H54 (cell line): ENCODE measurements at regions not wholly inside any gene's neighbourhood (a gene's known extent, or its start where the extent isn't known, plus 50 kb on each side); places are given as distances from the start of the nearest gene placed in this dataset.
"Not testable (repeated sequence)": the region's sequence is repeated elsewhere in the genome, so short reads cannot be mapped to it uniquely, and the experiment has no call there.

Experiments
- DNase-seq: peaks from one replicate; pipeline ENCODE4 v3.0.0; 2011; ENCODE audit warnings: low spot score, mixed read lengths; ENCODE audit not compliant: insufficient read length
- FAIRE-seq: peaks from 3 replicates; lab custom pipeline; 2011; peaks lifted over from hg19 to GRCh38; lab: Jason Lieb, UNC
- POLR2A ChIP-seq: IDR thresholded peaks from 2 replicates; pipeline ENCODE4 v1.6.1; 2011; ENCODE audit warnings: low read depth, mild to moderate bottlenecking, low read length

DNA sequence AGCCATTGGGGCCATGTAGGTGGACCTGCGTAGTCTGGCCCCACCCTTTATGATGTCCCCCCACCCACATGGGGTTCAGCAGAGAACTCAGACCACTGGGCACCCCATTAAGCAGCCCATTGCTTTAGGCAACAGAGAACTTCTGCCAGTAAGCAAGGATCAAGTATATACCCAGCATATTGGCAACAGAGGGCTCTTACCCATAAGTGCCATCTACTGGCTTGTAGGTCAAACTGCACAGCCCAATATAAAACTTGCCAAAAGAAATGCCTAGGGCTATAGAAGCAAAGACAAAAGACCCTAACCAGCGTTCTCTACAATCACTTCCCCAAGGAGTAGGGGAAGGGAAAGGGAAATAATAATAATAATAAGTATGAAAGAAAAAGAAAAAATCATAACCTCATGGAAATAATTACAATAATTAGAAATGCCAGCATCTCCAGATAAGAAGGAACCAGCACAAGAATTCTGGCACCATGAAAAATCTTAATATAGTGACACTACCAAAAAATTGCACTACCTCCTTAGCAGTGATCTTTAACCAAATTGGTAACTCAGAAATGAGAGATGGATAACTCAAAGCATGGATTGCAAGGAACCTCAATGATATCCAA is 1090.7 kb downstream of the FAT4 start:
- FAIRE-seq (no peak), DNase-seq (no peak)
- no peak for TF ChIP-seq POLR2A

DNA sequence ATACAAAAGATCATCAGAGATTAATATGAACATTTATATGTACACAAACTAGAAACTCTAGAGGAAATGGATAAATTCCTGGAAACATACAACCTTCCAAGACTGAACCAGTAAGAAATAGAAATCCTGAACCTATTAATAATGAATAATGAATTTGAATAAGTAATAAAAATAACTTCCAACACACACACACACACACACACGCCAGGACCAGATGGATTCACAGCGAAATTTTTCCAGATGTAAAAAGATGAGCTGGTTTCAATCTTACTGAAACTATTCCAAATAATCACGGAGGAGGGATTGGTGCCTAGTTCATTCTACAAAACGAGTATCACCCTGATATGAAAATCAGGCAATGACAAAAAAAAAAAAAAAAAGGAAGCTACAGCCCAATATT is 1095.0 kb downstream of the FAT4 start:
- FAIRE-seq: no peak
- TF ChIP-seq POLR2A: no peak
- DNase-seq: no peak

DNA sequence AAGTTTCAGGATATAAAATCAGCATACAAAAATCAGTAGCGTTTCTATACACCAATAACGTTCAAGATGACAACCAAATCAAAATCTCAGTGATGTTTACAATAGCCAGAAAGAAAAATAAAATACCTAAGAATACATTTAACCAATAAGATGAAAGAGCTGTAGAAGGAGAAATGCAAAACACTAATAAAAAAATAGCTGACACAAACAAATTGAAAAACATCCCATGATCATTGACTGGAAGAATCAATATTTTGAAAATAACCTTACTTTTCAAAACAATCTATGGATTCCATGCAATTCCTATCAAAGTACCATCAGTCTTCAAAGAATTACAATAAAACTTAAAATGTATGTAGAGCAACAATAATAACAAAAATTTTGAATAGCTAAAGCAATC is 1096.3 kb downstream of the FAT4 start:
- FAIRE-seq (no peak), DNase-seq (no peak)
- TF ChIP-seq POLR2A: no peak

DNA sequence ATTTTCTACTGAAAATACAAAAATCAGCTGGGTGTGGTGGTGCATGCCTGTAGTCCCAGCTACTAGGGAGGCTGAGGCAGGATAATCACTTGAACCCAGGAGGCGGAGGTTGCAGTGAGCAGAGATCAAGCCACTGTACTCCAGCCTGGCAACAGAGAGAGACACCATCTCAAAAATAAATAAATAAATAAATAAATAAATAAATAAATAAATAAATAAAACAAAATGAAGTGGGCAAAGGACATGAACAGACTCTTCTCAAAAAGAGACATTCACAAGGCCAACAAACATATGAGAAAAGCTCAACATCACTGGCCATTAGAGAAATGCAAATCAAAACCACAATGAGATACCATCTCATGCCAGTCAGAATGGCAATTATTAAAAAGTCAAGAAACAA is 1097.6 kb downstream of the FAT4 start:
- not testable (repeated sequence) for DNase-seq, FAIRE-seq

DNA sequence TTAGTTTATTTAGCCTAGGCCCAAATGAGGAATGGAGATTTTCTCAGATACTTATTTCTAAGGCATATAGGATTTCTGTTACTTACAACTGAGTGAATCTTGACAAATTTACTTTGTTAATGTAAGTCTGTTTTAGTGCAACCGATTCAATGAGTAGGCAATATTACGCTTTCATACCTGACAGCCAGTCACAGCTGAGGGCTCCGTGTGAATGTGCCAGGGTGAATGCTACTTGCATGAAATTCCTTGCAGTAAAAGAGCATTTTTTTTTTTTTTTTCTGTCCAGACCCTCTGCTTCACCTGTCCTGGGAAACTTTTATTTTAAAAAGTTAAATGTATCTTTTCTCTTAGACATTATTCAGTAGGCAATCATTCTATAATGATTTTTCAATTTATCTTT is 1100.0 kb downstream of the FAT4 start:
- DNase-seq (no peak), FAIRE-seq (no peak)
- TF ChIP-seq POLR2A: no peak

DNA sequence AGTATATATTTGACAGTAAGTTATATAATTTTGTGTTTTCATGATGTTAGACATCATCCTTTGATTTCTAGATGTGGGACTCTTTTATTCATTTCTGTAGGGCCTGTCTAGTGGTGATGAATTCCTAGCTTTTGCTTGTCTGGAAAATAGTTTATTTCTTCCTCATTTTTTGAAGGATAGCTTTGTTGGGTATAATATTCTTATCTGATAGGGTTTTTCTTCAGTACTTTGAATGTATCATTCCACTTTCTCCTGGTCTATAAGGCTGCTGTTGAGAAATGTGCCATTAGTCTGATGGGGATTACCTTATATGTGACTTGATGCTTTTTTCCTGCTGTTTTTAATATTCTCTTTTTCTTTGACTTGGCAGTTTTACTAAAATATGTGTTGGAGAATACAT is 1104.5 kb downstream of the FAT4 start:
- no peak for FAIRE-seq
- TF ChIP-seq POLR2A: no peak

DNA sequence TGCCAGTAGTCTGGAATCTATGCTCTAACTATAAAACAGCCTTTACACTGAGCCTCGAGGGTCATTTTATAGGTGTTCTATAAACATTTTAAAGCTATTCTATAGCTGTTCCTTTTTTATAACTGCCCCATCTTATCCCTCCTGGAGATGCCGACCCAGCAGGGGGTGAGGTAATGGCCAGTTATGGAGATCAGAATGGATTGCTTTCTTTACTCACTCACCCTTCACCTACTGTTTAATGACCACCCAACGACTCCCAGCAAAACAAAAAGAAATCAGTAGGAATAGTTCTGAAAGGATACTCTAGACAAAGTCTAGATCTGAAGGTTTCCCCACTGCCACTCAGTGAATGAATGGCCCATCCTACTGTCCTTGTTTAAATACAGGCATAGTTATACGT is 1113.1 kb downstream of the FAT4 start:
- no peak for TF ChIP-seq POLR2A
- DNase-seq (no peak), FAIRE-seq (no peak)

More for the DNA sequence above, 1104.5 kb downstream of the FAT4 start:
- DNase-seq: no peak

DNA sequence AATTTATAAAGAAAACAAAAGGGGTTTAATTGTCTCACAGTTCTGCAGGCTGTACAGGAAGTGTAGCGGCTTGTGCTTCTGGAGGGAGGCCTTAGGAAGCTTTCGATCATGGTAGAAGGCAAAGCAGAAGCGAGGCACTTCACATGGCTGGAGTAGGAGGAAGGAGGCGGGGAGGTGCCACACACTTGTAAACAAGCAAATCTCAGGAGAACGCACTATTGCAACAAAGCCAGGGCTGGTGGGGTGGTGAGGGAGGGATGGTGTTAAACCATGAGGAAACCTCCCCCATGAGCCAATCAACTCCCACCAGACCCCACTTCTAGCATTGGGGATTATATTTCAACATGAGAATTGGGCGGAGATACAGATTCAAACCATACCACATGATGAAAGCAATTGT is 1116.3 kb downstream of the FAT4 start:
- FAIRE-seq: no peak
- DNase-seq: no peak
- no peak for TF ChIP-seq POLR2A

DNA sequence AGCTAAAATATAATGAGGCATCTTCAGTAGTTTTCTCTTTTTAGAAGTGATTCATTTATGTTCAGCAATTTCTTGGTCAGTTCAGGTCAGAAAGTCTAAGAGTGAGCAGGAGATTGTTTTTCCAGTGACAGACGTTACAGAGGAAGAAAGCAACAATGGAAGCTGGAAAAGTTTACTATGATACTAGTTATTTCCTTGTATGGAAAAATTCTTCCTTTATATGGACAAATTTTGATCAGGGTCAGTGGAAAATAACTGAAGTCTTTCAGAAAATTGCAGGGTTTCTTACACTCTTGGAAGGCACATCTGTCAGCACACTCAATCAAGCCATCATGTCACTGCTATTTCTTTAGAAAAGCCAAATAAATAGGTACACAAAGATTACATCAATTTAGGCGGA is 1120.7 kb downstream of the FAT4 start:
- no peak for FAIRE-seq
- TF ChIP-seq POLR2A: no peak

DNA sequence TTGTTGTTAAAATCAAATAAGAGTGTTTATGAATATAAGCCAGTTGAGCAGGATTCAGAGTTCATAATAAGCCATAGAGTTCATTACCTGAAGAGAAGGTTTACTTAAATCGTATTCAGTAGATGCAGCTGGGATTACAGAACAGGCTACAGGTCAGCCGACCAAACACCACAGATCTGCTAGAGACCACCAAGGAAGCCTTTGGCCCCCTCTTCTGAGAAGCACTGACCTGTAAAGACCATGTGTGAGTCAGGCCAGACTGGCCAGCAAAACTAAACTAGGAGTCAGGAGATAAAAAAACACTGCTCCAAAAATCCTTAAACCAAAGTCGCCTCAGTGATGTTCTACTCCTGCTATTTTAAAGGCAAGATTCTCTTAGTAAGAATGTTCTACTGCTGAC is 1125.5 kb downstream of the FAT4 start:
- TF ChIP-seq POLR2A: no peak
- DNase-seq (no peak), FAIRE-seq (no peak)

More for the DNA sequence above, 1120.7 kb downstream of the FAT4 start:
- no peak for DNase-seq

DNA sequence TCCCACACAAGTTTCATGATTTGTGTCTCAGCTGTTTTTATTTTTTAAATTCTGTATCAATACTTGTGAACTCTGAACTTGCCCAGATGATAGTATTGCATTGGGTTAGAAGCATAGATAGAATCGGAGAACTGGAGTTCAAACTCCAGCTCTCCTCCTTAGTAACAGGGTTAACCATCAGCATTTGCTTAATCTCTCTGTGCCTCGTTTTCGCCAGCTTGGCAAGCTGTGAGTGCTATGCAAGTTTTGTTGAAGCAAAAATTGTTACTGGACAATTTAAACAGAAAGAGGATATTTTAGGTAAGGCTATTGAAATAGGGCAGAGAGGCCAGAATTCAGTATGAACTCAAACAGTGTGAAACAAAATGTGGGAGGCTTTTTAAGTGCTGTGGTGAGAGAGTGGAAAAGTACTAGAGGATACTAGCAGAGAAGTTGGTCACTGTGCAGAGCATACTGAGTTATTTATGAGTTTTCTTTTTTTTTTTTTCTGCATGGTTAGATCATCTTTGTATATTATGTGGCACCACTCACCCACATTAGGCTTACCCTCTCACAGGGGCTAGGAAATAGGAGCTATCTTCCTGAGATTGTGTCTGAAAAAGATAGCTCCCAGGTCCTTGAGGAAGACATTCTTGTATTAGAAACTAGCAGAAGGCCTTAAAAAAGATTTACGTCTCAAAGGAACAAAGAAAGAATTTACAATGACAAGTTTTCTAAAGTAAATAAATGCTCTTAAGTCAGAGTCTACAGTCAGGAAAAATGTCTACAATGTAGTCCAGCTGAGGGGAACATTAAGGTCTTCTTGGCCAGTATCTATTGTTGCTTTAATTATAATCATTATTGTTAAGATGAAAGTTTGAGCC is 1126.6 kb downstream of the FAT4 start:
- DNase-seq (no peak), FAIRE-seq (no peak)
- no peak for TF ChIP-seq POLR2A

DNA sequence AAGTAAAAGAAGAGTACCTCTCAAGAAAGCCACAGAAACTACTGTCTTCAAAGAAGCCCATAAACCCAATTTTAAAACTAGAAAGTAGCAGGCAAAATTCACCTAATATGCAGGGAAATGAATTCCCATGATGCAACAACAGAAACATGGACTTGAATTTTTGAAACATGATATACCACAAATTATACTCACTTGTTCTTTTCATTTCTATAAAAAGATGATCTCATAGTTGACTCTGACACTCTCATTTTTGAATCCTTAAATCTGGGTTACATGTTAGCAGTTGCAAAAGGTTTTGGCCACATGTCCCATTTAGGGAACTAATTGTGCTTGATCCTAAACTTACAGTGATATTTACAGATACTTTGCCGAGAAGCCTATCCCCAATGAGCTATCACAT is 1130.8 kb downstream of the FAT4 start:
- FAIRE-seq: no peak
- DNase-seq: no peak
- no peak for TF ChIP-seq POLR2A

DNA sequence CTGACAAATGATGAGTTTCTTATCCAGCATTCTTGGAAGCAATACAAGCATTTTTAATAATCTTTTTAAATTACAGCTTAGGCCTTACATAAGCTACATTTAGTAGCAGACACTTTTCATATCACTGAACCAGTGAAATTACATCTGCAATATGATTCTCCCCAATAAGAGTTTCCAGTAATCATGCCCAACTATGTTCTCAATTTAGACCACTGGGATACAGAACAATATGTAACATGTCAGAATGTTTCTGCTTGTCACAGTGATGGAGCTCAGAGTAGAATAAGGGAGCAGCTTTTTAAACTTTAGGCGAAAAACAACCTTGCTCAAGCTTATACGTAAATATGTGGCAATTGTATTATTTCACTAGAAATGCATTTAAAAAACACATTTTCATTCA is 1132.2 kb downstream of the FAT4 start:
- no peak for TF ChIP-seq POLR2A
- no peak for FAIRE-seq

DNA sequence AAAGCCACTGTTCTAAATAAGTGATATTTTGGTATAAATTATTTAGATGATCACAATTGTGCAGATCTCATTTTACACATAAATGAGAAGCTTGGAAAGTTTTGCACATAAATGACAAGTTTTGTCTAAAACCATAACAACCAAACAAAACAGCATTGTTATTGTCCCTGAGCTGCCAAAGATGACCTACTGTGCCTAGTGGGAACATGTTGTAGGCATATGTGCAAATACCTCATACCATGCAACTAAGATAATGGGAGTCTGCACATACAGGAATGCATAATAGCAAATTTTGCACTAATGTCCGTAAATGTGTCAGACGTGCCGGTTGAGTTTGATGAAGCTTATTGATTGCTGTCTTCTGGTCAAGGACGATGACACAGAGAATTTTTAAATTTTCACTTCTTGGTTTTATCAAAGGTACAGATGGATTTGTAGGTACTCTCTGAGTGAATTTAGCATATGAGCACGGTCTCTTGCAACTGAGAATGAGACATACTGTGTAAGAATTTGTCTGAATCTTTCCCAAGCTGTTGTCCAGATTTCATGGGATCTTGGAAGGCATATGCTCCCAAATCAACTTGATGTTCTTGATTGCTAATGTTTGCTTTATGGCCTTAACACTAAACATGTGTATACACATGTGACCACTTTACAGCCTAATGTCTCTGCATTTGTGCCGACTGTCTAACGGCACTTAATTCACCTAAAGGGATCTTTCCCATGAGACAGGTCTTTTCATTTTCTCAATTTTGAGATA is 1133.5 kb downstream of the FAT4 start:
- DNase-seq (no peak), FAIRE-seq (no peak)
- TF ChIP-seq POLR2A: no peak

More for the DNA sequence above, 1132.2 kb downstream of the FAT4 start:
- DNase-seq: no peak

DNA sequence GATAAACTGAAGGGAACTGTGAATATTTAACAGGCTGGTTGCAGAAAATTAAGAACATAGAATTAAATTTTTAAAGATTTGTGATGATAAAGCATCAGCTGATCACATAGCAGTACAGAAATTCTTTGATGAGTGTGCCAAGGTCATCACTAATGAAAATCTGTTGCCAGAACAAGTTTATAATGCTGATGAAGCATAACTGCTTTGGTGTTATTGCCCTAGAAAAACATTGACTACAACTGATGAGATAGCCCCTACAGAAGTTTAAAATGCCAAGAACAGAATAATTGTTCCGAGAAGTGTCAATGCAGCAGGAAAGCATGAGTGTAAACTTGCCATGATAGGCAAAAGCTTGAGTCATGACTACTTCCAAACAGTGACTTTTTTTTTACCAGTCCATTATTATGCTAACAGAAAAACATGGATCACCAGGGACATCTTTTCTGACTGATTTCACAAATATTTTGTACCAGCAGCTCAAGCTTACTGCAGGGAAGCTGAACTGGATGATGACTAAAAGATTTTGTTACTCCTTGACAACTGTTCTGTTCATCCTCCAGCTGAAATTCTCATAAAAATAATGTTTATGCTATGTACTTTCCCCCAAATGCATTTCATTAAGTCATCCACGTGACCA is 1136.6 kb downstream of the FAT4 start:
- no peak for DNase-seq
- TF ChIP-seq POLR2A: no peak
- FAIRE-seq: no peak
